Mesothelial cell of epicardium (in vitro differentiated cells): ENCODE measurements at regions not wholly inside any gene's neighbourhood (a gene's known extent, or its start where the extent isn't known, plus 50 kb on each side); places are given as distances from the start of the nearest gene placed in this dataset.
A peak's percentile ranks its signal among the peaks of the same experiment; 100 is the strongest.

Experiments used
- DNase-seq, 2 experiments: peaks; one replicate each; pipeline ENCODE4 v3.0.0; 2021; ENCODE audit warnings: low spot score in 2 of 2; ENCODE audit not compliant: unreplicated experiment in 2 of 2
- H3K27ac Mint-ChIP-seq: 2 replicates; pipeline ENCODE4 v1.8.0; 2021; ENCODE audit warnings: mixed read lengths
- H3K27me3 Mint-ChIP-seq: 2 replicates; pipeline ENCODE4 v1.8.0; 2021; ENCODE audit warnings: low read depth, mixed read lengths
- H3K36me3 Mint-ChIP-seq: 2 replicates; pipeline ENCODE4 v1.8.0; 2021; ENCODE audit warnings: mixed read lengths
- H3K4me1 Mint-ChIP-seq: 2 replicates; pipeline ENCODE4 v1.8.0; 2021; ENCODE audit warnings: mixed read lengths
- H3K4me3 Mint-ChIP-seq: 2 replicates; pipeline ENCODE4 v1.8.0; 2021; ENCODE audit warnings: mild to moderate bottlenecking, moderate library complexity, mixed read lengths
- H3K9me3 Mint-ChIP-seq: 2 replicates; pipeline ENCODE4 v1.8.0; 2021; ENCODE audit warnings: mixed read lengths
- TF ChIP-seq, protein P1 (sequence below): fragments of 200-600 bp; sonication (generic); IDR thresholded peaks from one replicate; pipeline ENCODE4 v1.5.0; 2021; ENCODE audit warnings: antibody characterized with exemption; ENCODE audit not compliant: unreplicated experiment

DNA sequence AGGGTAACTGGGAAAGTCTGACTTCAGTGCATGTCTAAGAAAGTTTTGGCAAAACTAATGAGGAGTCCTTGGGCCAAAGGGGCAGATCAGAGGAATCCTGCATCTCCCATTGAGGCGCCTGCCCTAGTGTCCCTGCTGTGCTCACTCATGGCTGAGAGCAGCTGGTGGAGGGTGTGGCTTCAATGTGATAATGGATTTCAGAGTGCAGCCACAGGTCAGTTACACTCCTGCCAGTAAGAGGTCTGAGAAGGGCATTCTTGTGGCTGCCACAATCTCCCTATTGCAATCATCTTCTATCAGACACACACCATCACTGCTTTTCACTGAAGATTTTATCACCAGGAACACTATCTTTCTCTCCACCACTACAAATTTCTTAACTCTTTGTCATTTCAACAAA lies 457.1 kb downstream of the MID1IP1 start:
- peaks cover 2% of the 10 kb centered on the region for H3K4me1 Mint-ChIP-seq
- H3K9me3 Mint-ChIP-seq: peaks cover 19% of the 10 kb centered on the region
- no peak overlapping the region for H3K27ac Mint-ChIP-seq
- no peak overlapping the region for H3K4me3 Mint-ChIP-seq
- no peak for DNase-seq
- no peaks in the 10 kb centered on the region for H3K27me3 Mint-ChIP-seq
- TF ChIP-seq, protein P1, sequence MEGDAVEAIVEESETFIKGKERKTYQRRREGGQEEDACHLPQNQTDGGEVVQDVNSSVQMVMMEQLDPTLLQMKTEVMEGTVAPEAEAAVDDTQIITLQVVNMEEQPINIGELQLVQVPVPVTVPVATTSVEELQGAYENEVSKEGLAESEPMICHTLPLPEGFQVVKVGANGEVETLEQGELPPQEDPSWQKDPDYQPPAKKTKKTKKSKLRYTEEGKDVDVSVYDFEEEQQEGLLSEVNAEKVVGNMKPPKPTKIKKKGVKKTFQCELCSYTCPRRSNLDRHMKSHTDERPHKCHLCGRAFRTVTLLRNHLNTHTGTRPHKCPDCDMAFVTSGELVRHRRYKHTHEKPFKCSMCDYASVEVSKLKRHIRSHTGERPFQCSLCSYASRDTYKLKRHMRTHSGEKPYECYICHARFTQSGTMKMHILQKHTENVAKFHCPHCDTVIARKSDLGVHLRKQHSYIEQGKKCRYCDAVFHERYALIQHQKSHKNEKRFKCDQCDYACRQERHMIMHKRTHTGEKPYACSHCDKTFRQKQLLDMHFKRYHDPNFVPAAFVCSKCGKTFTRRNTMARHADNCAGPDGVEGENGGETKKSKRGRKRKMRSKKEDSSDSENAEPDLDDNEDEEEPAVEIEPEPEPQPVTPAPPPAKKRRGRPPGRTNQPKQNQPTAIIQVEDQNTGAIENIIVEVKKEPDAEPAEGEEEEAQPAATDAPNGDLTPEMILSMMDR: no peak
- H3K36me3 Mint-ChIP-seq: no peaks in the 10 kb centered on the region

DNA sequence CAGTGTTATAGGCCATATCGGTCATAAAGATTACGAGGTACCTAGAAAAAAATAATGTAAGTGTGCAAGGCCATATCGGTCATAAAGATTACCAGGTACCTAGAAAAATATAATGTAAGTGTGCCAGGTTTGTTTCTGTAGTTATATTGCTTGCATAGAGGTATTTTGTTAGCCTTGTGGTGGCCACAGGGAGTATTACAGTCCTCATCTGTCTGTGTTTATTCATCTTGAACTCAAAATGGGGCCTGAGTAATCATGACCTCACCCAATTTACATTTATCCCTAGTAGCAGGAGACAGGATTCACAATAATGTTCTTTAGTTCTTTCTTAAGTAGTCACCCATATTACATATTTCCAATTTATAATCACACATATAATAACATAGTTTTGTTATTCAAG lies 459.7 kb downstream of the MID1IP1 start:
- Mint-ChIP-seq H3K36me3 (no peaks in the 10 kb centered on the region), H3K27me3 (no peaks in the 10 kb centered on the region), H3K4me3 (no peak overlapping the region), H3K27ac (no peak overlapping the region), H3K9me3 (peaks cover 18% of the 10 kb centered on the region), H3K4me1 (peaks cover 2% of the 10 kb centered on the region)
- TF ChIP-seq, protein P1: no peak
- DNase-seq: no peak

DNA sequence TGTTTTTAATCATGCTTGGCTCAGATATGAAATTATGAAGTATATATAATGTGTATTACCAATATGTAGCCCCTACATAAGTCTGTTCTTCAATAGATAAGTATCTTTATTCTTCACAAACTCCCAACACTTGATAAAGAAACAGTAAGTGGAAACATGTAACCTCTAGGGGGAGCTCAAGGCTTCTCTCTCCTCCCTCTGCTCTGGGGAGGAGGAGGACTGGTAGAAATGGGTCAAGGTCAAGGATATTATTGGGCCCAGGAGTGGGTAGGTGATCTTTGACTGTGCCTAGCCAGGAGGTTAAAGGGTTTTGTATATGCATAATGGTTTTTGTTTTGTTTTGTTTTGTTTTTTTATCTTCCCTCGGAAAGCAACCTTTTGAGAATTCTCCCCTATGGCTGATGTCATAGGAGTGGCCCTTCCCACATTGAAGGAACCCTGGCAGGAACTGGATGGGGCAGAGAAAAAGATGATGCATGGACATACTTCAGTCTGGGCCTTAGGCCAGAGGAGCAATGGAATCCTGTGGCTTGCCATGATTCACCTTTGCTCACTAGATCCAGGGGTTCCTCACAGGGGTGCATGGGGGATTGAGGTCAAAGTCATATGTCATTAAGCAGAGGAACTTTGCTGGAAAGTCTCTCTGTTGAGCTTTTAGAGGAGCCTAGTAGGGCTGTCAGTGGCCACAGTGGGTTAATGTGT lies 460.3 kb downstream of the MID1IP1 start:
- peaks cover 2% of the 10 kb centered on the region for H3K4me1 Mint-ChIP-seq
- H3K27me3 Mint-ChIP-seq: no peaks in the 10 kb centered on the region
- H3K27ac Mint-ChIP-seq: no peak overlapping the region
- no peak overlapping the region for H3K4me3 Mint-ChIP-seq
- H3K9me3 Mint-ChIP-seq: peaks cover 21% of the 10 kb centered on the region
- TF ChIP-seq, protein P1: peak; percentile 36
- H3K36me3 Mint-ChIP-seq: no peaks in the 10 kb centered on the region
- DNase-seq: no peak

DNA sequence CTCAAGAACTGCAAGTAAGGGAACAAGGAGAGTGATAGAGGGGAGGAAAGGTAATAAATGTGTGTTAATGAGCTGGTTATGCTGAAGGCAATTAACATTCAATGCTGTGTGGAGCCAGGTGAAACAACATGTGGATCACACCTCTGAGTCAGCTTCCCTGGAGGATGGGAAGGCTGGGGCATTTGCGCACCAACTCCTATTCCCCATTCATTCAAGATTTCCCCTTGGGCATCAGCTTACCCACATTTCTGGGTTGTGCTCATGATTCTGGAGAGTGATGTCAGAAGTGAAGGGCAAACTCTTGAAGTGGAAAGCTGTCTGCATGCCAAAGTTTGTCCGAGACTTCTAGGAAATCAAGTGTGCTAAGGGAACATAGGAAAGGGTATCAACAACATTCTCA lies 461.4 kb downstream of the MID1IP1 start:
- peaks cover 2% of the 10 kb centered on the region for H3K4me1 Mint-ChIP-seq
- no peak overlapping the region for H3K27ac Mint-ChIP-seq
- no peaks in the 10 kb centered on the region for H3K36me3 Mint-ChIP-seq
- peaks cover 21% of the 10 kb centered on the region for H3K9me3 Mint-ChIP-seq
- no peak overlapping the region for H3K4me3 Mint-ChIP-seq
- no peak for DNase-seq
- H3K27me3 Mint-ChIP-seq: no peaks in the 10 kb centered on the region
- TF ChIP-seq, protein P1: no peak

DNA sequence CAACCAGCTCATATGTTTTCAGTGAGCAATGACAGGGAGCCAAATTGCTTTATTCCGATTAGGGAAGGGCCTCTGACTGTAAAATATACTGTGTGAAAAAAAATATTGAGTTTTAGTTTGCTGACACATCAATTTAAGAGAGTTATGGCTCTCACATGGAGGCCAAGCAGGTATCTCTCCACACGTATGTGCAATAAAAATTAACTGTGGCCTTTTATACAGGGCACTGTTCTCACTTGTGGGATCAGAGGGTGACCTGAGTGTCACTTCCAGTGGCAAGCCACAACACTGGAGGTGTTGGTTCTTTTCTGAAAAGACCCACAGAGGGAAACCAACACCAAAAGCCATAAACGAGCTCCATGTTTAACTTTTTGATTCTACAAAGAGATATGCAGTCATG lies 462.8 kb downstream of the MID1IP1 start:
- peaks cover 3% of the 10 kb centered on the region for H3K27me3 Mint-ChIP-seq
- peaks cover 2% of the 10 kb centered on the region for H3K4me1 Mint-ChIP-seq
- no peak overlapping the region for H3K27ac Mint-ChIP-seq
- no peak overlapping the region for H3K4me3 Mint-ChIP-seq
- H3K9me3 Mint-ChIP-seq: peaks cover 27% of the 10 kb centered on the region
- H3K36me3 Mint-ChIP-seq: no peaks in the 10 kb centered on the region
- DNase-seq: no peak
- TF ChIP-seq, protein P1: no peak
